A673 (cell line): ENCODE measurements at regions not wholly inside any gene's neighbourhood (a gene's known extent, or its start where the extent isn't known, plus 50 kb on each side); places are given as distances from the start of the nearest gene placed in this dataset.
"Not testable (repeated sequence)": the region's sequence is repeated elsewhere in the genome, so short reads cannot be mapped to it uniquely, and the experiment has no call there.

Experiments used
- BruUV-seq: library from RNA; stranded (reverse); fragments of 400-500 nt; replicated peaks from 2 replicates; lab custom pipeline; 2021; lab: Mats Ljungman, UMichigan
- CTCF ChIA-PET: fragments of 300-600 bp; sonication (Branson Sonifier 250); formaldehyde crosslinking; loops from one replicate; lab custom pipeline; 2022; ENCODE audit warnings: antibody characterized with exemption; lab: Charles Lee
- POLR2A ChIA-PET: fragments of 300-600 bp; sonication (Branson Sonifier 250); formaldehyde crosslinking; loops from one replicate; lab custom pipeline; 2022; ENCODE audit warnings: antibody characterized with exemption; ENCODE audit not compliant: low non-redundant PET; lab: Charles Lee
- DNase-seq: peaks from one replicate; pipeline ENCODE4 v3.0.0-alpha.2; 2015; ENCODE audit warnings: low spot score
- H3K27ac ChIP-seq: fragments of 200-600 bp; sonication (generic); 2 replicates; pipeline ENCODE4 v1.5.1; 2016; ENCODE audit warnings: mixed run types, low read depth, mild to moderate bottlenecking, mixed read lengths, antibody characterized with exemption, low read length; ENCODE audit not compliant: poor library complexity, severe bottlenecking
- H3K27me3 ChIP-seq: fragments of 200-600 bp; sonication (generic); replicated peaks from 2 replicates; pipeline ENCODE4 v1.6.1; 2017; ENCODE audit warnings: mixed run types, low read depth, mild to moderate bottlenecking, mixed read lengths, antibody characterized with exemption, low read length; ENCODE audit not compliant: insufficient read depth, poor library complexity
- H3K36me3 ChIP-seq: fragments of 200-600 bp; sonication (generic); 2 replicates; pipeline ENCODE4 v1.6.1; 2016; ENCODE audit warnings: mixed run types, mild to moderate bottlenecking, mixed read lengths, antibody characterized with exemption, low read length; ENCODE audit not compliant: insufficient read depth, poor library complexity, severe bottlenecking
- H3K4me1 ChIP-seq: fragments of 200-600 bp; sonication (generic); 2 replicates; pipeline ENCODE4 v1.6.1; 2017; ENCODE audit warnings: mixed run types, mild to moderate bottlenecking, mixed read lengths, antibody characterized with exemption, low read length; ENCODE audit not compliant: insufficient read depth, poor library complexity, severe bottlenecking
- H3K4me3 ChIP-seq: fragments of 200-600 bp; sonication (generic); 2 replicates; pipeline ENCODE4 v1.5.1; 2016; ENCODE audit warnings: low read depth, mixed run types, mild to moderate bottlenecking, mixed read lengths, low read length; ENCODE audit not compliant: poor library complexity, severe bottlenecking
- H3K9me3 ChIP-seq: fragments of 200-600 bp; sonication (generic); 2 replicates; pipeline ENCODE4 v1.6.1; 2016; ENCODE audit warnings: mixed run types, low read depth, mild to moderate bottlenecking, mixed read lengths, antibody characterized with exemption, low read length; ENCODE audit not compliant: poor library complexity, severe bottlenecking
- CTCF ChIP-seq: fragments of 300-800, 200-600 bp; sonication (generic); conservative IDR thresholded peaks from 2 replicates; pipeline ENCODE4 v1.5.1; 2017; ENCODE audit warnings: low read depth, mild to moderate bottlenecking, antibody characterized with exemption, low read length, moderate library complexity, mixed read lengths
- EZH2 ChIP-seq: fragments of 200-600 bp; sonication (generic); IDR thresholded peaks from 2 replicates; pipeline ENCODE4 v1.6.1; 2017; ENCODE audit warnings: borderline replicate concordance, low read depth, mild to moderate bottlenecking, mixed read lengths, antibody characterized with exemption, low read length; ENCODE audit not compliant: poor library complexity, severe bottlenecking
- intact Hi-C: fragments of 100-400 bp; cut with micrococcal nuclease; formaldehyde crosslinking; loops from one replicate; pipeline ENCODE4 v1.10.0; 2022; ENCODE audit not compliant: unreplicated experiment

GRCh38 chr16:77502448-77502847, 67.6 kb upstream of the ADAMTS18 start:
- no TSS peak for BruUV-seq
- Histone ChIP-seq H3K4me3 (no peak overlapping the region), H3K27ac (no peak overlapping the region), H3K36me3 (no peaks in the 10 kb centered on the region), H3K9me3 (no peaks in the 10 kb centered on the region), H3K4me1 (no peaks in the 10 kb centered on the region), H3K27me3 (peaks cover 17% of the 10 kb centered on the region)
- ChIA-PET CTCF (no interaction called here), POLR2A (no interaction called here)
- DNase-seq, result no peak
- TF ChIP-seq CTCF, result no peak
- TF ChIP-seq EZH2, result no peak
- intact Hi-C loops, result no loop called here

- H3K27ac ChIP-seq, H3K9me3 ChIP-seq, H3K36me3 ChIP-seq, BruUV-seq, DNase-seq, H3K27me3 ChIP-seq, CTCF ChIA-PET, intact Hi-C loops, H3K4me3 ChIP-seq, POLR2A ChIA-PET, H3K4me1 ChIP-seq: not testable (repeated sequence)
Observed at GRCh38 chr16:77506492-77506891, 71.7 kb upstream of the ADAMTS18 start.

- CTCF ChIA-PET, result no interaction called here
- H3K27ac ChIP-seq, result no peak overlapping the region
- TF ChIP-seq EZH2, result no peak
- no peak for TF ChIP-seq CTCF
- H3K4me3 ChIP-seq, result no peak overlapping the region
- BruUV-seq, result no TSS peak
- POLR2A ChIA-PET, result no interaction called here
- H3K9me3 ChIP-seq, result no peaks in the 10 kb centered on the region
- no peaks in the 10 kb centered on the region for H3K27me3 ChIP-seq
- intact Hi-C loops, result no loop called here
- H3K4me1 ChIP-seq, result no peaks in the 10 kb centered on the region
- no peaks in the 10 kb centered on the region for H3K36me3 ChIP-seq
- DNase-seq, result no peak
Observed at GRCh38 chr16:77509051-77509450, 74.2 kb upstream of the ADAMTS18 start.

GRCh38 chr16:77509796-77510195, 75.0 kb upstream of the ADAMTS18 start:
- no peaks in the 10 kb centered on the region for H3K4me1 ChIP-seq
- no peak overlapping the region for H3K27ac ChIP-seq
- CTCF ChIA-PET, result no interaction called here
- BruUV-seq, result no TSS peak
- intact Hi-C loops, result no loop called here
- H3K9me3 ChIP-seq, result no peaks in the 10 kb centered on the region
- no peaks in the 10 kb centered on the region for H3K27me3 ChIP-seq
- H3K4me3 ChIP-seq, result no peak overlapping the region
- H3K36me3 ChIP-seq, result no peaks in the 10 kb centered on the region
- TF ChIP-seq EZH2, result no peak
- TF ChIP-seq CTCF, result no peak
- POLR2A ChIA-PET, result no interaction called here
- no peak for DNase-seq
